ENCODE measurements at regions not wholly inside any gene's neighbourhood (a gene's known extent, or its start where the extent isn't known, plus 50 kb on each side); places are given as distances from the start of the nearest gene placed in this dataset.

GRCh38 chr10:52871191-52871843, 98.7 kb upstream of the MBL2 start:
- Mint-ChIP-seq H3K36me3 (ENCODE audit: low read depth, unreplicated experiment) (peaks cover 6% of the 10 kb centered on the region), H3K4me3 (ENCODE audit: unreplicated experiment) (no peak overlapping the region), H3K27me3 (ENCODE audit: unreplicated experiment) (no peaks in the 10 kb centered on the region), H3K27ac (ENCODE audit: unreplicated experiment) (no peak overlapping the region), H3K9me3 (ENCODE audit: unreplicated experiment) (peaks cover 10% of the 10 kb centered on the region), H3K4me1 (ENCODE audit: unreplicated experiment) (no peaks in the 10 kb centered on the region)
- DNase-seq (ENCODE audit: low spot score), result no peak
- TF ChIP-seq CTCF (IDR thresholded peaks at IDR 0.05; ENCODE audit: unreplicated experiment), result no peak

GRCh38 chr10:52870562-52870961, 98.0 kb upstream of the MBL2 start:
- H3K36me3 Mint-ChIP-seq (ENCODE audit: low read depth, unreplicated experiment), result peaks cover 6% of the 10 kb centered on the region
- TF ChIP-seq CTCF (IDR thresholded peaks at IDR 0.05; ENCODE audit: unreplicated experiment), result no peak
- peaks cover 10% of the 10 kb centered on the region for H3K9me3 Mint-ChIP-seq (ENCODE audit: unreplicated experiment)
- no peaks in the 10 kb centered on the region for H3K27me3 Mint-ChIP-seq (ENCODE audit: unreplicated experiment)
- H3K27ac Mint-ChIP-seq (ENCODE audit: unreplicated experiment), result no peak overlapping the region
- no peak for DNase-seq (ENCODE audit: low spot score)
- no peak overlapping the region for H3K4me3 Mint-ChIP-seq (ENCODE audit: unreplicated experiment)
- no peaks in the 10 kb centered on the region for H3K4me1 Mint-ChIP-seq (ENCODE audit: unreplicated experiment)

- H3K4me3 Mint-ChIP-seq (ENCODE audit: unreplicated experiment), result no peak overlapping the region
- no peak overlapping the region for H3K27ac Mint-ChIP-seq (ENCODE audit: unreplicated experiment)
- no peak for DNase-seq (ENCODE audit: low spot score)
- peaks cover 10% of the 10 kb centered on the region for H3K9me3 Mint-ChIP-seq (ENCODE audit: unreplicated experiment)
- H3K27me3 Mint-ChIP-seq (ENCODE audit: unreplicated experiment), result no peaks in the 10 kb centered on the region
- peaks cover 6% of the 10 kb centered on the region for H3K36me3 Mint-ChIP-seq (ENCODE audit: low read depth, unreplicated experiment)
- H3K4me1 Mint-ChIP-seq (ENCODE audit: unreplicated experiment), result no peaks in the 10 kb centered on the region
- TF ChIP-seq CTCF (IDR thresholded peaks at IDR 0.05; ENCODE audit: unreplicated experiment), result no peak
Measured at GRCh38 chr10:52869864-52870263, 97.3 kb upstream of the MBL2 start.

GRCh38 chr10:52865213-52865612, 92.6 kb upstream of the MBL2 start:
- DNase-seq (ENCODE audit: low spot score), result no peak
- Mint-ChIP-seq H3K27ac (ENCODE audit: unreplicated experiment) (no peak overlapping the region), H3K4me3 (ENCODE audit: unreplicated experiment) (no peak overlapping the region), H3K27me3 (ENCODE audit: unreplicated experiment) (no peaks in the 10 kb centered on the region), H3K36me3 (ENCODE audit: low read depth, unreplicated experiment) (peaks cover 6% of the 10 kb centered on the region), H3K9me3 (ENCODE audit: unreplicated experiment) (peaks cover 10% of the 10 kb centered on the region), H3K4me1 (ENCODE audit: unreplicated experiment) (no peaks in the 10 kb centered on the region)
- no peak for TF ChIP-seq CTCF (IDR thresholded peaks at IDR 0.05; ENCODE audit: unreplicated experiment)

GRCh38 chr10:52864201-52865106, 91.9 kb upstream of the MBL2 start:
- Mint-ChIP-seq H3K27me3 (ENCODE audit: unreplicated experiment) (no peaks in the 10 kb centered on the region), H3K4me3 (ENCODE audit: unreplicated experiment) (no peak overlapping the region), H3K4me1 (ENCODE audit: unreplicated experiment) (no peaks in the 10 kb centered on the region), H3K36me3 (ENCODE audit: low read depth, unreplicated experiment) (peaks cover 6% of the 10 kb centered on the region), H3K9me3 (ENCODE audit: unreplicated experiment) (peaks cover 7% of the 10 kb centered on the region), H3K27ac (ENCODE audit: unreplicated experiment) (no peak overlapping the region)
- TF ChIP-seq CTCF (IDR thresholded peaks at IDR 0.05; ENCODE audit: unreplicated experiment), result no peak
- DNase-seq (ENCODE audit: low spot score), result no peak
